B cell (primary cell): ENCODE measurements at regions not wholly inside any gene's neighbourhood (a gene's known extent, or its start where the extent isn't known, plus 50 kb on each side); places are given as distances from the start of the nearest gene placed in this dataset.

Source experiments
- ATAC-seq: fragments of 200-7000 bp; cut with Tn5 transposase; one replicate; pipeline ENCODE4 v1.10.0; 2021; ENCODE audit warnings: low read depth, mild to moderate bottlenecking, moderate number of reproducible peaks, moderate library complexity
- CTCF ChIA-PET: fragments of 350-600 bp; sonication (Branson Sonifier 250); formaldehyde crosslinking; loops from one replicate; lab custom pipeline; 2021; ENCODE audit warnings: antibody characterized with exemption, inconsistent platforms; lab: Charles Lee
- POLR2A ChIA-PET: fragments of 350-600 bp; sonication (Branson Sonifier 250); formaldehyde crosslinking; loops from one replicate; lab custom pipeline; 2021; ENCODE audit warnings: antibody characterized with exemption; lab: Charles Lee
- DNase-seq: peaks from one replicate; pipeline ENCODE4 v3.0.0; 2013
- H2AFZ ChIP-seq: 2 replicates; pipeline ENCODE4 v1.6.1; 2012; ENCODE audit warnings: mild to moderate bottlenecking, low read depth, low read length; ENCODE audit not compliant: insufficient read depth, poor library complexity, severe bottlenecking
- H3K27ac ChIP-seq, 2 donors: 1 replicate in 1 of 2; 2 replicates in 1 of 2; pipeline ENCODE4 v1.5.1; 2012 to 2013; ENCODE audit warnings: low read length in 2 of 2, mild to moderate bottlenecking in 2 of 2, moderate library complexity in 1 of 2
- H3K27me3 ChIP-seq, 4 experiments: fragments of 200-600 bp in 1 of 4; sonication (generic) in 1 of 4; replicated peaks in 1 of 4; 1 replicate in 2 of 4; 2 replicates in 2 of 4; pipeline versions ENCODE4 v1.6.1 to v1.7.0; 2013 to 2016; ENCODE audit warnings: low read length in 3 of 4, mild to moderate bottlenecking in 2 of 4, mixed read lengths in 1 of 4, moderate library complexity in 1 of 4; ENCODE audit not compliant: insufficient read depth in 4 of 4, control insufficient read depth in 3 of 4; ENCODE audit errors: control extremely low read depth in 1 of 4
- H3K36me3 ChIP-seq, 2 experiments: replicated peaks in 1 of 2; 1 replicate in 1 of 2; 2 replicates in 1 of 2; pipeline versions ENCODE4 v1.6.1 to v1.7.1; 2013; ENCODE audit warnings: low read length in 1 of 2; ENCODE audit not compliant: insufficient read depth in 2 of 2, control insufficient read depth in 1 of 2; ENCODE audit errors: control extremely low read depth in 1 of 2, extremely low read depth in 1 of 2
- H3K4me1 ChIP-seq, 2 donors: fragments of 200-600 bp in 1 of 2; sonication (generic) in 1 of 2; 1 replicate in 1 of 2; 2 replicates in 1 of 2; pipeline versions ENCODE4 v1.5.1 to v1.6.1; 2013 to 2017; ENCODE audit warnings: low read length in 2 of 2; ENCODE audit not compliant: control insufficient read depth in 2 of 2, insufficient read depth in 2 of 2
- H3K4me2 ChIP-seq: replicated peaks from 2 replicates; pipeline ENCODE3; 2012; ENCODE audit warnings: mild to moderate bottlenecking, low read depth, low read length; ENCODE audit not compliant: poor library complexity, severe bottlenecking
- H3K4me3 ChIP-seq, 5 experiments: fragments of 200-600 bp in 1 of 5; sonication (generic) in 1 of 5; 1 replicate in 3 of 5; 2 replicates in 2 of 5; pipeline versions ENCODE4 v1.5.1 to v1.7.0; 2011 to 2016; ENCODE audit warnings: low read length in 4 of 5, mild to moderate bottlenecking in 4 of 5, low read depth in 2 of 5, control low read depth in 1 of 5, moderate library complexity in 1 of 5; ENCODE audit not compliant: insufficient read depth in 1 of 5; ENCODE audit errors: control extremely low read depth in 1 of 5, extremely low read depth in 1 of 5
- H3K79me2 ChIP-seq: fragments of 200-600 bp; sonication (generic); one replicate; pipeline ENCODE4 v1.6.0; 2016; ENCODE audit warnings: low read length; ENCODE audit not compliant: control insufficient read depth, insufficient read depth
- H3K9ac ChIP-seq: fragments of 200-600 bp; sonication (generic); 2 replicates; pipeline ENCODE4 v1.6.1; 2017; ENCODE audit warnings: mild to moderate bottlenecking, low read length, moderate library complexity
- H3K9me3 ChIP-seq, 3 donors: one replicate each; pipeline versions ENCODE4 v1.6.1 to v1.7.1; 2013; ENCODE audit warnings: low read length in 2 of 3; ENCODE audit not compliant: control insufficient read depth in 2 of 3, insufficient read depth in 1 of 3; ENCODE audit errors: control extremely low read depth in 1 of 3
- H4K20me1 ChIP-seq: 2 replicates; pipeline ENCODE4 v1.6.0; 2012; ENCODE audit warnings: mild to moderate bottlenecking, low read length; ENCODE audit not compliant: insufficient read depth, control insufficient read depth, poor library complexity, severe bottlenecking
- H3K27ac Mint-ChIP-seq: one replicate; pipeline ENCODE4 v1.8.0; 2021; ENCODE audit warnings: mixed read lengths
- H3K27me3 Mint-ChIP-seq: one replicate; pipeline ENCODE4 v1.8.0; 2021; ENCODE audit warnings: mixed read lengths
- H3K4me1 Mint-ChIP-seq: one replicate; pipeline ENCODE4 v1.8.0; 2021; ENCODE audit warnings: mixed read lengths
- H3K4me3 Mint-ChIP-seq: one replicate; pipeline ENCODE4 v1.8.0; 2021; ENCODE audit warnings: mixed read lengths
- H3K9me3 Mint-ChIP-seq: one replicate; pipeline ENCODE4 v1.8.0; 2022; ENCODE audit warnings: mixed read lengths; ENCODE audit not compliant: insufficient read depth
- CTCF ChIP-seq: fragments of 200-600 bp; IDR thresholded peaks from one replicate; pipeline ENCODE4 v1.8.0; 2022; ENCODE audit warnings: antibody characterized with exemption, mild to moderate bottlenecking
- EZH2 ChIP-seq: IDR thresholded peaks from 2 replicates; pipeline ENCODE4 v1.6.1; 2012; ENCODE audit warnings: borderline replicate concordance, low read depth, mild to moderate bottlenecking, moderate library complexity, low read length; ENCODE audit not compliant: insufficient read depth, poor library complexity, severe bottlenecking
- WGBS: methylation state at CpG from one replicate; pipeline ENCODE4 v1.1.5; 2013; ENCODE audit warnings: missing lambda C conversion rate; ENCODE audit not compliant: insufficient coverage; 5-methylcytosine and 5-hydroxymethylcytosine counted together
- intact Hi-C: fragments of 100-400 bp; cut with micrococcal nuclease; formaldehyde crosslinking; loops from one replicate; pipeline ENCODE4 v1.10.0; 2022

DNA sequence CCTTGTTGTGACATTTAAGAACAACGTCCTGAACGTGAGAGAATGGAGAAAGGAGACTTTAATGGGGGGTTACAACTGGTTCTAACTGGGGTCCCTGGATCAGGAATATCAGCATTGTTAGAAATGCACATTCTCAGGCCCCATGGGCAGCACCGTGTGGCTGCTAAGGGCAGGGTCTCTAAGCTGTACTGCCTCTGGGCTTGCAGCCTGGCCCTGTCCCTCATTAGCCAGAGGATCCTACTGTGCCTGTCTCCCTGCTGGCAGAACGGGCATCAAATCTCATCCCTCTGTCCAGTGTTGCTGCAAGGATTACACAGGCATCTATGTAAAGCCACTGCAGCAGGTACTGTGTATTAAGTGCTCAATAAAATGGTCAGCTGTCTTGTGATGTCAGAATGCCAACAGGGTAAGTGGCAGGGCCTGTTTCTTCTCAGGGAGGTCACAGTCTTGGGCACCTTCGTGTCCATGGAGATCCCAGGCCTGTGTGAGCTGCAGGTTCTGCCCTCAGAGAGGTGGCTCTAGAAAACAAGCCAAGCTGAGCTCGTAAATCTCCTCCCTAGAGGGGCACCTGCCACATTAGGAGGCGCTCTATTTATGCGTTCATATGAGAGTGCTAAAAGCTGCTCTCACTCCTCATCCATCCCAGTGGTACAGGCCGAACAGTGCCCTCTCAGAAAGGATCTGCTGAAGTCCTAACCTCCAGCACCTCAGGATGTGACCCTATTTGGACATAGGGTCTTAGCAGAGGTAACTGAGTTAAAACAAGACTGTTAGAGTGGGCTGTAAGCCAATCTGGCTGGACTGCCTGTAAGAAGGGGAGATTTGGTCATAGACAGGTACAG, 210.5 kb downstream of the GADD45G start:
- ATAC-seq (peak; percentile 26), DNase-seq (no peak)
- Histone ChIP-seq H3K9ac (peak overlapping the region; percentile 13), H3K9me3 (no peaks in the 10 kb centered on the region), H3K4me1 (peaks cover 36 to 39% of the 10 kb centered on the region in 2 donors), H3K4me3 (no peak overlapping the region), H2AFZ (peak overlapping the region; percentile 64), H4K20me1 (no peaks in the 10 kb centered on the region), H3K36me3 (no peaks in the 10 kb centered on the region), H3K27me3 (no peaks in the 10 kb centered on the region), H3K27ac (peak overlapping the region; percentile 75 to 84), H3K4me2 (peak overlapping the region; percentile 62), H3K79me2 (no peaks in the 10 kb centered on the region)
- Mint-ChIP-seq H3K4me1 (peaks cover 52% of the 10 kb centered on the region), H3K27ac (peak overlapping the region; percentile 79), H3K4me3 (peak overlapping the region; percentile 43), H3K9me3 (no peaks in the 10 kb centered on the region), H3K27me3 (no peaks in the 10 kb centered on the region)
- ChIA-PET POLR2A (no interaction called here), CTCF (interaction anchor here (0.9 to 1.8 kb wide), 6 partner anchors 11 to 285 kb away, joined by 3 to 10 read pairs (median 3); partner anchors contain the start of gene GADD45G)
- TF ChIP-seq CTCF (no peak), EZH2 (no peak)
- intact Hi-C loops = loop anchor here (2.0 to 10.0 kb wide), 4 partner anchors 14 to 210 kb away; partner anchors contain the start of gene GADD45G
- whole genome bisulfite sequencing = 78% methylated on average over 6 of the region's 9 CpGs
